Mucosa of stomach (tissue), 1 donor: ENCODE measurements at regions not wholly inside any gene's neighbourhood (a gene's known extent, or its start where the extent isn't known, plus 50 kb on each side); places are given as distances from the start of the nearest gene placed in this dataset.

Experiments used
- H3K27me3 ChIP-seq: one replicate; pipeline ENCODE4 v1.7.0; 2013; ENCODE audit warnings: mild to moderate bottlenecking, low read length; ENCODE audit not compliant: control insufficient read depth, insufficient read depth
- H3K36me3 ChIP-seq: one replicate; pipeline ENCODE4 v1.7.0; 2013; ENCODE audit warnings: low read length; ENCODE audit not compliant: control insufficient read depth, insufficient read depth
- H3K4me1 ChIP-seq: one replicate; pipeline ENCODE4 v1.7.0; 2013; ENCODE audit warnings: mild to moderate bottlenecking, low read length; ENCODE audit not compliant: control insufficient read depth, insufficient read depth
- H3K4me3 ChIP-seq: one replicate; pipeline ENCODE4 v1.7.0; 2013; ENCODE audit warnings: low read length
- H3K9ac ChIP-seq: one replicate; pipeline ENCODE4 v1.7.0; 2013; ENCODE audit warnings: mild to moderate bottlenecking, low read length, moderate library complexity
- H3K9me3 ChIP-seq: one replicate; pipeline ENCODE4 v1.7.0; 2013; ENCODE audit warnings: mild to moderate bottlenecking, low read length, moderate library complexity; ENCODE audit not compliant: control insufficient read depth
- donor health status: Pancreatic carcinoma.

GRCh38 chr7:155885167-155886155, 73.2 kb upstream of the SHH start:
- no peaks in the 10 kb centered on the region for H3K36me3 ChIP-seq
- no peaks in the 10 kb centered on the region for H3K9me3 ChIP-seq
- no peak overlapping the region for H3K4me3 ChIP-seq
- peak overlapping the region; percentile 56 for H3K9ac ChIP-seq
- peaks cover 43% of the 10 kb centered on the region for H3K4me1 ChIP-seq
- H3K27me3 ChIP-seq = no peaks in the 10 kb centered on the region

- Histone ChIP-seq H3K4me3 (no peak overlapping the region), H3K27me3 (peaks cover 2% of the 10 kb centered on the region), H3K4me1 (peaks cover 34% of the 10 kb centered on the region), H3K9me3 (no peaks in the 10 kb centered on the region), H3K36me3 (no peaks in the 10 kb centered on the region), H3K9ac (no peak overlapping the region)
Observed at GRCh38 chr7:155884225-155885166, 72.2 kb upstream of the SHH start.

GRCh38 chr7:155883491-155884224, 71.4 kb upstream of the SHH start:
- Histone ChIP-seq H3K27me3 (peaks cover 5% of the 10 kb centered on the region), H3K4me3 (no peak overlapping the region), H3K9ac (no peak overlapping the region), H3K36me3 (no peaks in the 10 kb centered on the region), H3K9me3 (no peaks in the 10 kb centered on the region), H3K4me1 (peaks cover 25% of the 10 kb centered on the region)

GRCh38 chr7:155882596-155882995, 70.3 kb upstream of the SHH start:
- Histone ChIP-seq H3K27me3 (peaks cover 5% of the 10 kb centered on the region), H3K9me3 (no peaks in the 10 kb centered on the region), H3K9ac (no peak overlapping the region), H3K4me1 (peaks cover 24% of the 10 kb centered on the region), H3K4me3 (no peak overlapping the region), H3K36me3 (no peaks in the 10 kb centered on the region)

- Histone ChIP-seq H3K9me3 (no peaks in the 10 kb centered on the region), H3K4me3 (no peak overlapping the region), H3K27me3 (peaks cover 5% of the 10 kb centered on the region)
Observed at GRCh38 chr7:155881471-155882350, 69.4 kb upstream of the SHH start.

GRCh38 chr7:155880721-155881120, 68.5 kb upstream of the SHH start:
- H3K27me3 ChIP-seq = peaks cover 5% of the 10 kb centered on the region
- H3K4me3 ChIP-seq = no peak overlapping the region
- no peak overlapping the region for H3K9ac ChIP-seq
- no peaks in the 10 kb centered on the region for H3K9me3 ChIP-seq
- no peaks in the 10 kb centered on the region for H3K36me3 ChIP-seq
- H3K4me1 ChIP-seq = peaks cover 18% of the 10 kb centered on the region

More at GRCh38 chr7:155881471-155882350, 69.4 kb upstream of the SHH start:
- Histone ChIP-seq H3K9ac (no peak overlapping the region), H3K36me3 (no peaks in the 10 kb centered on the region), H3K4me1 (peaks cover 24% of the 10 kb centered on the region)

- no peak overlapping the region for H3K9ac ChIP-seq
- peaks cover 7% of the 10 kb centered on the region for H3K4me1 ChIP-seq
- no peaks in the 10 kb centered on the region for H3K9me3 ChIP-seq
- no peak overlapping the region for H3K4me3 ChIP-seq
- peaks cover 5% of the 10 kb centered on the region for H3K27me3 ChIP-seq
- no peaks in the 10 kb centered on the region for H3K36me3 ChIP-seq
Observed at GRCh38 chr7:155879592-155879991, 67.3 kb upstream of the SHH start.

GRCh38 chr7:155878674-155879073, 66.4 kb upstream of the SHH start:
- no peaks in the 10 kb centered on the region for H3K9me3 ChIP-seq
- H3K4me1 ChIP-seq = peaks cover 2% of the 10 kb centered on the region
- no peak overlapping the region for H3K4me3 ChIP-seq
- H3K9ac ChIP-seq = no peak overlapping the region
- peaks cover 5% of the 10 kb centered on the region for H3K27me3 ChIP-seq
- no peaks in the 10 kb centered on the region for H3K36me3 ChIP-seq

- Histone ChIP-seq H3K4me3 (no peak overlapping the region), H3K36me3 (no peaks in the 10 kb centered on the region), H3K9ac (no peak overlapping the region), H3K4me1 (no peaks in the 10 kb centered on the region), H3K27me3 (peaks cover 5% of the 10 kb centered on the region), H3K9me3 (no peaks in the 10 kb centered on the region)
Observed at GRCh38 chr7:155878250-155878649, 66.0 kb upstream of the SHH start.

GRCh38 chr7:155877167-155877566, 64.9 kb upstream of the SHH start:
- Histone ChIP-seq H3K4me1 (no peaks in the 10 kb centered on the region), H3K27me3 (peaks cover 5% of the 10 kb centered on the region), H3K9me3 (no peaks in the 10 kb centered on the region), H3K4me3 (no peak overlapping the region), H3K36me3 (no peaks in the 10 kb centered on the region), H3K9ac (no peak overlapping the region)

- Histone ChIP-seq H3K36me3 (no peaks in the 10 kb centered on the region), H3K4me1 (peaks cover 6% of the 10 kb centered on the region), H3K9me3 (no peaks in the 10 kb centered on the region), H3K4me3 (no peak overlapping the region), H3K9ac (no peak overlapping the region), H3K27me3 (peaks cover 1% of the 10 kb centered on the region)
Observed at GRCh38 chr7:155874411-155874810, 62.1 kb upstream of the SHH start.
